ENCODE measurements at regions not wholly inside any gene's neighbourhood (a gene's known extent, or its start where the extent isn't known, plus 50 kb on each side); places are given as distances from the start of the nearest gene placed in this dataset.
"Not testable (repeated sequence)": the region's sequence is repeated elsewhere in the genome, so short reads cannot be mapped to it uniquely, and the experiment has no call there.

DNA sequence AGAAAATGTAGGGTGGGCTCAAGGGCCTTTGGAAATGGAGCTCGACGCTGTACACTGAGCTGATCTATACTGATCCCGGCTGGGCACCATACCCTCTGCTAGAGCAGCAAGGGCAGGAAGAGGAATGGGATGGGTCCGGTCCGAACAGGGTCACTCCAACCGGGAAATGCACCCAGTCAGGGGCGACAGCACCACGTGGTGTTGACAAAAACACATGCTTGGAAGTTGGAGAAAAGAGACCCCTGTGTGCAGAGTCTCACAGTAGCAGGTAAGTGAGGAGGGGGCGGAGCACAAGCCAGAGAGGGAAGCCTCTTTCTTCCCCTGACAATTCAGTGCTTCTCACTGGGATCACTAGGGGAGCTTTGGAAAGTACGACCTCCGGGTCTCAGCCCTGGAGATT is 84.1 kb upstream of the ASB18 start:
- DNase-seq = no peak

GRCh38 chr2:236348976-236349375 is 84.8 kb upstream of the ASB18 start:
- DNase-seq = no peak

GRCh38 chr2:236350426-236350825 is 86.2 kb upstream of the ASB18 start:
- no peak for DNase-seq

DNA sequence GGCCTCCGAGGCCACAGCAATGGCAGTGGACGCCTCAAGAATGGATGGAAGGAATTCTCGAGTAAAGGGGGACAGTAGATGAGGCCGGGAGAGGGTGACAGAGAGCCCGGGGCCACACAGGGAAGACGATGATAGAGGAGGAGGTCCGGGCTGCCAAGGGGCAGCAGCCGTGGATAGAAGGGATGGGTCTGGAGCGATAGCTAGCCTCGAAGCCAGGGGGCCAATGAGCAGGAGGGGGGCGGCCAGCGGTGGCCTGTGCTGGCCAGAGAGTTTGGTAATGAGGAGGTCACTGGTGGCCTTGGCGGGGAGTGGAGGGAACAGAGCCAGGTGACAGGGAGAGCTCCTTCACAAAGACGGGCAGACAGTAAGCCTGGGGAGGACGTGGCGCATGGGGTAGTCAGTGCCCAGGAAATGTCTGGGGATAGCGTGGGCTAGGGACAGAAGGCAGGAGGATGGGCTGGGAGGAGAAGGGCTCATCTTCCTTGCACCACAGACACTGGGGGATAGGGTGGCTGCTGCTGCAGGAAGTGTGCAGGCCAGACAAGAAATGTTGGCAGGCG is 87.8 kb upstream of the ASB18 start:
- peak in 2 of 14 donors; percentile 13 to 25 for DNase-seq

- peak in 1 of 14 donors; percentile 59 for DNase-seq
These were observed 88.8 kb upstream of the ASB18 start for GRCh38 chr2:236352761-236353593.

GRCh38 chr2:236353594-236353942 is 89.4 kb upstream of the ASB18 start:
- no peak for DNase-seq

DNA sequence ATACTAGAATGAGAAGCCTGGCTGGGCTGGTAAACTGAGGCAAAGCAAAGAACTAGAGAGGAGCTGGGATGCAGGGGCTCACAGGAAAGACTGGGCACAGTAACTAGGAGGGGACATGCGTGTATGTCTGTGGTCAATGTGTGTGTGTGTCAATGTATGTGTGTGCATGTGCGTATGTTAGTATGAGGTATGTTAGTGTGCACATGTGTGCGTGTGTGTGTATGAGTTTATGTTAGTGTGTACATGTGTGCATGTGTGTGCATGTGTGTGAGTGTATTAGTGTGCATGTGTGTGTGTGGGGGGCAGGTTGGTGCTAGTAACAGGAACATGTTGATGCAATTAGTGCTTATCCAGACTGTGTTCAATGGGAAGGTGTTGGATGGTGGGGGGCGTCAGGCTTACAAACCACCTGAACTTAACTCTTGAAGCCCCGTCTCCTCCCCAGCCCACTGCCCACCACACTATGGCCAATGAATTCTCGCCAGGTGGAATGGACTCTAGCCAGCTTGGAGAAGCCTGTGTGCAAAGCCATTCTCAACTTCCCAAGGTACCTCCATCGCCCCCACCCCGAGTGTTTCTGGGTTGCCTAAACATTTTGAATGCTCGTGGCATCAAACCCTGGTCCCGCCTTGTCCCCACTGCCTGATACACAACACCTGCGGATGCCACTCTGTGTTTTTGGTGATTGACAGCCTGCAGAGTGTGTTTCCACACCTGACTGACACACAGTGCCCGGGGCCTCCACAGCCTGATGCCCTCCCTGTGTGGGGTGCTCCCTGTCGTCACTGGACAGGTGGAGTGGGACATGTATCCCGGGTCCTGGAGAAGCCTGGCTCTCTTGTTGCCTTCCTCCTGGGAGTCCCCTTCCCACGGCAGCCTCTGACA is 90.1 kb upstream of the ASB18 start:
- no peak for DNase-seq

DNA sequence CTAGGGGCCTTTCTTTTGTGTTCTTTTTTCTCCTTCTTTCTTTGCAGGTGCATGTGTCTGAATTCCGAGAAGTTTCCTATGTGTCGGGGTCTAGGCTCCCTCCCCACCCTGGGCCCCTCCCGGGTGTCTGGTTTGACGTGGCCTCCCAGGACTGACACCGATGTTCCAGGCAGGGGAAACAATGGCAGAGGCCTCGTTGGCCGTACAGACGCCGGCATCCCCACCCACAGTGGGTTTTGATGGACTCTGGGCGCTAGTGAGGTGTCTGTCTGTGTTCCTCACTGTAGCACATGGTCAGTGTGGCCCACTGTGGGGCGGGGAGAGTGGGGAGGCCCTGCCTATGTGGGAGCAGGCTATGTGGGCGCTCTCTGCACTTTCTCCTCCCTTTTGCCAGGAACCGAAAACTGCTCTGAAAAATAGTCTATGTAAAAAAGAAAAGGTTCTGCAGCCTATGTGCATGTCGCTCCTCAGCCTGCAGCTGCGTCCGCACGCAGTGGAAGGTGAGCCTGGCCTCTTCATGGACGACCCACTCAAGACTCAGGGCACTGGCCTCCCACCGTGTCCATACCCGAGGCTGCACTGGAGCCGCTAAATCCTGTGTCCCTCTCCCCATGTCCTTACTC is 90.9 kb upstream of the ASB18 start:
- no peak for DNase-seq

GRCh38 chr2:236355911-236356310 is 91.7 kb upstream of the ASB18 start:
- no peak for DNase-seq

DNA sequence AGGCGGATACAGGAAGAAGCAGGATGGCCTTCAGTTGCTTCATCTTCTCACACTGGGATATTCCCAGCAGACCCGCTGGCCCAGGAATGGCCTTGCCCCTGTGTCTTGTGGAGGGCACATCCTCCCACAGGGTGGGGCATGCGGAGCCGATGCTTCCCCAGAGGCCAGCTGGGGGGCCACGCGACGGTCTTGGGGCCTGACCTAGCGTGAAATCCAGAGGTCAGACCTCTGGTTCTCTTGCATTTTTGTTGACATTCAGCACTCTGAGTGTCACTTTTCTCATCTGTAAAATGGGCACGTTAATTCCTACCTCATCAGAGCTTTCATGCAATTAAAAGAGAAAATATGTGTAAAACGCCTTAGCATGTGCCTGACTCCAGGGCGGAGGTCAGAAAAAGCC is 92.1 kb upstream of the ASB18 start:
- DNase-seq = not testable (repeated sequence)

GRCh38 chr2:236358482-236358881 is 94.3 kb upstream of the ASB18 start:
- not testable (repeated sequence) for DNase-seq

DNA sequence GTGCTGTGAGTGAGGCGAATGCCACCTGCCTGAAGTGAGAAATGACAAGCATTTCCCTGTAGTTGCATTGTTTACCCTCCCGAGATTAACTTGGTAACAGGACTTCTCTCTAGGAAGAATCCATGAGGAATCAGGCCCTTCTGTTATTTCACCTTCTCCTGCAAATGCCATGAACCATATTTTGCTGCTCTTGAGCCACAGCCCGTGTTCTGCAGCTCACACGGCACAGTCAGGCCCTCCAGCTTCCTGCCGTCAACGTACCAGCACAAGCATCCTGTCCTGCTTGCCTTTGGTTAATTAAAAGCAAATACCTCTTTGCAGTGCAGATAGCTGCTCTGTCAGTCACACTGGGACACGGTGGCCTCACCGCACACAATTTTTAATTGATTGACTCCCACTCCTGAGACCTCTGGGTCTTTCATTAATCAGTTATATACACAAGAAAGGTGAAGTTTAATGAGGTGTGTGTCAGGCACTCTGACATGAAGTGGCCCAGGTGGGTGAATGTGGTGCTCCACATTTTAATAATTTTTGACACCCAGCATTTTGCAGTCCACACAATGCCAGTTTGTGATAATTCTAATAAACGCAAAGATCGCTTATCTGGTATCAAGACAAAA is 95.3 kb upstream of the ASB18 start:
- DNase-seq = no peak

DNA sequence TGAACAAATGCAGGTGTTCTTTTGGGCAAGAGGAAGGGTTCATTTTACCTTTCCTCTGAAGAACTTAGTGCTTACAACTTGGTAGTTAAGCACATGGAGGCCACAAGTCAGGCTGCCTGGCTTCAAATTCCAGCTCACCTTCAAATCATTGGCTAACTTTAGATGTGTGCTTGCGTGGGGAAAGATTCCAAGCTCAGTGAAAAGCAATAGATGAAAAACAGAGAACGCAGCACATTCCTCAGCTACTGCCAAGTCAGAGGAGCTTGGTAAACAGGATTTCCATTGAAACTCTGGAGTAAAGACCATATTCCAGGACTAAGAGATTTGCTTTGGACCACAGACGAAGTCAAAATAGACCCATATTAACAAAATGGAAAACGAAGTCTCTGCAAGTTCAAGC is 96.3 kb upstream of the ASB18 start:
- no peak for DNase-seq

- no peak for DNase-seq
These were observed 99.6 kb upstream of the ASB18 start for GRCh38 chr2:236363711-236364277.

- no peak for DNase-seq
These were observed 101.2 kb upstream of the ASB18 start for GRCh38 chr2:236365258-236366048.

- no peak for DNase-seq
These were observed 101.8 kb upstream of the ASB18 start for GRCh38 chr2:236366049-236366387.

GRCh38 chr2:236366397-236366796 is 102.2 kb upstream of the ASB18 start:
- DNase-seq = no peak

- DNase-seq = no peak
These were observed 103.5 kb upstream of the ASB18 start for GRCh38 chr2:236367506-236368289.

GRCh38 chr2:236369661-236370062 is 105.5 kb upstream of the ASB18 start:
- peak in 2 of 14 donors; percentile 19 to 58 for DNase-seq

DNA sequence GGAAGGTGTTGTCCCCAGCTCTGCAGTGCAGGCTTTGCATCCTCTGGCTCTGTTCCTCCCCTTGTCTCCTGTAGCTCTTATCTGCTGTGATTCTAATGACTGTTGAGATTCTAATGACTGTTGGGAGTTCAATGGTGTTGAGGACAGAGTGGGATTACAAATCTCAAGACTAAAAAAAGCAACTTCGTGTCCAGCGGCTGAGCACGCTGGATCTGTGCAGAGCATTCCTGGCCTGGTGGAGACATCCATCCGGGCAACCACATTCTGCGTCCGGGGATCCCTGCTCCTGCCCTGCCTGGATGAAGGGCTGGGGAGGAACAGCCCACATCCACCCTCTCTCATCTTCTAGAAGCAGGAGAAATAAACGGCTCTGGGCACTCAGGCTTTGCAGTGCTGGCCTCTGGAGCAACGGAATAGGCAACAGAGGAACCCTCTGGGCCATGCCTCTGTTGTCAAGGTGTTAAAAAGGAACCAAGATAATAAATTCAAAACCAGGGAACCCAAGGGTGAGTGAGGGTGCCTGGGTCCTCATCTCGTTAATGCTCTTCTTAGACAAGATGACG is 106.7 kb upstream of the ASB18 start:
- peak in 2 of 14 donors; percentile 15 to 23 for DNase-seq
